ENCODE measurements at regions not wholly inside any gene's neighbourhood (a gene's known extent, or its start where the extent isn't known, plus 50 kb on each side); places are given as distances from the start of the nearest gene placed in this dataset.

DNA sequence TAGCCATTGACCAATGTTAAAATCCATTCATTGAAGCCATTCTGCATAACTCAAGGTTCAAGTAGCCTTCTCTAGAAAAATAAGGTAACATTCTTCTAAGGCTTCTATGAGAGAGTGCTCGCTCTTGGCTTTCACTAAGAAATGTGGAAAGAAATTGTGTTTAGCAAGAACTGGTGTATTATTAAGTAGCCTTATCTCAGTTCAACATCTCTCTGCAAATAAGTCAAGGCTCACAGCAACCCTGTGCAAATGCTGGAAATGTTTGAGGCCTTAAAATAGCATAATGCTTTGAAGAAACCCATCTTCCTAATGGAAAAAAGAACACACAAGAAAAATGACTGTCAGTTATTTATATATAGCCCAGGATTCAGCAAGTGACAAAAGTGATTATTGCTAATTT, 254.1 kb upstream of the PROX1 start:
- Mint-ChIP-seq H3K9me3 (peaks cover 16% of the 10 kb centered on the region), H3K27me3 (ENCODE audit: low read depth) (no peaks in the 10 kb centered on the region), H3K27ac (no peak overlapping the region)

DNA sequence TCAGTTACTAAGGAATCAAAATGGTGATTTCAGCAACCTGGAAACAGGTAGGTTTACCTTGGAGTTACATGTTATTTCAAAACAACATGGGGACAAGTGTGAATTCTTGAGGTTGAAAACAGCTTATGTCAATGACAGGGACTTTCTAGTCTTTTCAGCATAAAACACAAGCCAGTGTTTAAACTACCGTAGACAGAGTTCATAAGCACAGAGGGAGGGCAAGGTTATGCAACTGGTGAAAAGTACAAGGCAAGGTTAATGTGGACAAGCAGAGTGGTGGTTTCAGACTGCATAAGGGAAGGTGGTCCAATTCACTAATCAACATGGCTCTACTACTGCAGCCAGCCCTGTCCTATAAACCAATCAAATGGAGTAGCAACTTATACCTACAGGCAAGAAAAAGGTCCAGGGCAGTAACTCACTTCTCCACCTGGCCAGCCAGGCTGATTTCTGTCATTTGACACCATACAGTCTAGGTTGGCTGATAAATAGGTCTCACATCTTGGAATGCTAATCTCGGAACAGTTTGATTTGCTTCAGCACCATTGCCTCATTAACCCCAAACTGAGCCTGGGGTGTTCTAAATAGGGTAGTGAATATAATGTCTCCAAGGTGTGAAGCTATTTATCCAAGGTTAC, 250.3 kb upstream of the PROX1 start:
- DNase-seq (ENCODE audit: low spot score in 2 of 2, unreplicated experiment in 2 of 2): no peak
- Mint-ChIP-seq H3K36me3 (no peaks in the 10 kb centered on the region), H3K4me1 (no peaks in the 10 kb centered on the region), H3K27me3 (ENCODE audit: low read depth) (peaks cover 2% of the 10 kb centered on the region), H3K4me3 (no peak overlapping the region), H3K9me3 (peaks cover 4% of the 10 kb centered on the region), H3K27ac (no peak overlapping the region)
- TF ChIP-seq, protein P1, sequence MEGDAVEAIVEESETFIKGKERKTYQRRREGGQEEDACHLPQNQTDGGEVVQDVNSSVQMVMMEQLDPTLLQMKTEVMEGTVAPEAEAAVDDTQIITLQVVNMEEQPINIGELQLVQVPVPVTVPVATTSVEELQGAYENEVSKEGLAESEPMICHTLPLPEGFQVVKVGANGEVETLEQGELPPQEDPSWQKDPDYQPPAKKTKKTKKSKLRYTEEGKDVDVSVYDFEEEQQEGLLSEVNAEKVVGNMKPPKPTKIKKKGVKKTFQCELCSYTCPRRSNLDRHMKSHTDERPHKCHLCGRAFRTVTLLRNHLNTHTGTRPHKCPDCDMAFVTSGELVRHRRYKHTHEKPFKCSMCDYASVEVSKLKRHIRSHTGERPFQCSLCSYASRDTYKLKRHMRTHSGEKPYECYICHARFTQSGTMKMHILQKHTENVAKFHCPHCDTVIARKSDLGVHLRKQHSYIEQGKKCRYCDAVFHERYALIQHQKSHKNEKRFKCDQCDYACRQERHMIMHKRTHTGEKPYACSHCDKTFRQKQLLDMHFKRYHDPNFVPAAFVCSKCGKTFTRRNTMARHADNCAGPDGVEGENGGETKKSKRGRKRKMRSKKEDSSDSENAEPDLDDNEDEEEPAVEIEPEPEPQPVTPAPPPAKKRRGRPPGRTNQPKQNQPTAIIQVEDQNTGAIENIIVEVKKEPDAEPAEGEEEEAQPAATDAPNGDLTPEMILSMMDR (IDR thresholded peaks at IDR 0.05; ENCODE audit: unreplicated experiment): no peak

More for the DNA sequence above, 254.1 kb upstream of the PROX1 start:
- Mint-ChIP-seq H3K4me3 (no peak overlapping the region), H3K4me1 (no peaks in the 10 kb centered on the region), H3K36me3 (no peaks in the 10 kb centered on the region)
- TF ChIP-seq, protein P1 (IDR thresholded peaks at IDR 0.05; ENCODE audit: unreplicated experiment): no peak
- no peak for DNase-seq (ENCODE audit: low spot score in 2 of 2, unreplicated experiment in 2 of 2)

DNA sequence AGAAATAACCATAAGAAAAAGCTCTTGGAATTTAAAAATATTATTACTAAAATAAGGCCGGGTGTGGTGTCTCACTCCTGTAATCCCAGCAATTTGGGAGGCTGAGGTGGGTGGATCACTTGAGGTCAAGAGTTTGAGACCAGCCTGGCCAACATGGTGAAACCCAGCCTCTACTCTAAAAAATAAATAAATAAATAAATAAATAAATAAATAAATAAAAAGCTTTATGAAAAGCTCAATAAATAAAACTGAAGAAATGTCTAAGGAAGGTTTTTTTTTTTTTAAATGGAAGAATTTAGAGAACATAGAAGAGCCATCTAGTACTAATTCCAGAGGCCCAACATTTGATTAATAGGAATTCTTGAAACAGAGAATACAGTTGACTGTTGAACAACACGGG, 249.1 kb upstream of the PROX1 start:
- TF ChIP-seq, protein P1 (IDR thresholded peaks at IDR 0.05; ENCODE audit: unreplicated experiment): no peak
- Mint-ChIP-seq H3K4me3 (no peak overlapping the region), H3K27me3 (ENCODE audit: low read depth) (peaks cover 2% of the 10 kb centered on the region), H3K9me3 (peaks cover 3% of the 10 kb centered on the region), H3K27ac (no peak overlapping the region), H3K36me3 (no peaks in the 10 kb centered on the region), H3K4me1 (no peaks in the 10 kb centered on the region)
- DNase-seq (ENCODE audit: low spot score in 2 of 2, unreplicated experiment in 2 of 2): no peak

DNA sequence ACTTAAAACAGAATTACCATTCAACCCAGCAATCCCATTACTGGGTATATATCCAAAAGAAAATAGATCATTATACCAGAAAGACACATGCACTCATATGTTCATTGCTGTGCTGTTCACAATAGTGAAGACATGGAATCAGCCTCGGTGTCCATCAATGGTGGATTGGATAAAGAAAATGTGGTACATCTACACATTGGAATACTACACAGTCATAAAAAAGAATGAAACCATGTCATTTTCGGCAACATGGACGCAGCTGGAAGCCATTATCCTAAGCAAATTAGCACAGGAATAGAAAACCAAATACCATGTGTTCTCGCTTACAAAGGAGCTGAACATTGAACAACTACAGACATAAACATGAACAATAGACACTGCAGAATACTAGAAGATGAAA, 244.8 kb upstream of the PROX1 start:
- H3K27me3 Mint-ChIP-seq (ENCODE audit: low read depth): peaks cover 13% of the 10 kb centered on the region
- no peaks in the 10 kb centered on the region for H3K4me1 Mint-ChIP-seq
- H3K27ac Mint-ChIP-seq: no peak overlapping the region
- no peak overlapping the region for H3K4me3 Mint-ChIP-seq
- H3K9me3 Mint-ChIP-seq: peaks cover 3% of the 10 kb centered on the region
- TF ChIP-seq, protein P1 (IDR thresholded peaks at IDR 0.05; ENCODE audit: unreplicated experiment): no peak
- H3K36me3 Mint-ChIP-seq: no peaks in the 10 kb centered on the region
- DNase-seq (ENCODE audit: low spot score in 2 of 2, unreplicated experiment in 2 of 2): no peak

DNA sequence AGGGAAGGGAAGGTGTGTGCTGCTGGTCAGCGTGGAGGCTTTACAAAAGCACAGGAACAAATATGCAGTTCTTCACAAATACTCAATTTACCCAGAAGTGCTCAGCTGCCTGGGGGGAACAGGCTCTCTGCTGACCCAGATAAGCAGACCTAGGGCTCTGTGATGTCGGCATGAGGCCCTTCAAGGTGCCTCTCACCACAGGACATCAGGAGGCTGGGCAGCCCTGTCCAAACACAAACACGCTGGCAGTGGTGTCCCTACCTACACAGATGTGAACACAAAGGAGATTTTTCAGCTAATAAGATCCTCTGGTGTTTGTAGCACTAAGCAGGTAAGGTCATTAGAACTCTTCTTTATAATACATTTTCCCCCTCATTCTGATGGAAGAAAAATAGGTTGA, 243.0 kb upstream of the PROX1 start:
- H3K27ac Mint-ChIP-seq: no peak overlapping the region
- no peak for DNase-seq (ENCODE audit: low spot score in 2 of 2, unreplicated experiment in 2 of 2)
- no peaks in the 10 kb centered on the region for H3K4me1 Mint-ChIP-seq
- TF ChIP-seq, protein P1 (IDR thresholded peaks at IDR 0.05; ENCODE audit: unreplicated experiment): no peak
- H3K27me3 Mint-ChIP-seq (ENCODE audit: low read depth): peaks cover 23% of the 10 kb centered on the region
- H3K9me3 Mint-ChIP-seq: peaks cover 3% of the 10 kb centered on the region
- no peaks in the 10 kb centered on the region for H3K36me3 Mint-ChIP-seq
- no peak overlapping the region for H3K4me3 Mint-ChIP-seq

DNA sequence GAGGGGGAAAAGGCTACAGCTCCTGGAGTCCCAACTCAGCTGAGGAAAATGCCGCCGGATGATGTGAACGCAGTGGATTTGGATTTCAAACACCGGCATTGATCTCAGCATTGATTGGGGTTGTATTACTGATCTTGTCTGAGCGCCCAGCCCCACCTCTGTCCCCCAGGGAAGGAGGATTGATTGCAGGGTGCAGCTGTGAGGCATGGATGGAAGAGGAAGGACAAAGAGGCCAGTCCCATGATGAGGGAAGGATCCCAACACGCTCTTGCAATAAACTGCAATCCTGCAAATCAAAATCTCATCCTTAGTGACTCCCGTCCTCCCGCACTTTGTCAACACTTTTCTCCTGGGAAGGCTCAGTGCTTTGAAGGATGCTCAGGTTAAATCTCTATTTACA, 242.3 kb upstream of the PROX1 start:
- DNase-seq (ENCODE audit: low spot score in 2 of 2, unreplicated experiment in 2 of 2): no peak
- no peak overlapping the region for H3K4me3 Mint-ChIP-seq
- no peaks in the 10 kb centered on the region for H3K4me1 Mint-ChIP-seq
- H3K36me3 Mint-ChIP-seq: no peaks in the 10 kb centered on the region
- TF ChIP-seq, protein P1 (IDR thresholded peaks at IDR 0.05; ENCODE audit: unreplicated experiment): no peak
- H3K27ac Mint-ChIP-seq: no peak overlapping the region
- peaks cover 3% of the 10 kb centered on the region for H3K9me3 Mint-ChIP-seq
- peaks cover 29% of the 10 kb centered on the region for H3K27me3 Mint-ChIP-seq (ENCODE audit: low read depth)

Measured in mesothelial cell of epicardium (in vitro differentiated cells).